HAP-1 (cell line): ENCODE measurements at regions not wholly inside any gene's neighbourhood (a gene's known extent, or its start where the extent isn't known, plus 50 kb on each side); places are given as distances from the start of the nearest gene placed in this dataset.
"Not testable (repeated sequence)": the region's sequence is repeated elsewhere in the genome, so short reads cannot be mapped to it uniquely, and the experiment has no call there.

Experiments used
- DNase-seq, 2 experiments: peaks; one replicate each; pipeline ENCODE4 v3.0.0-alpha.2; 2016 to 2020; ENCODE audit warnings: low spot score in 2 of 2
- H3K27me3 ChIP-seq: fragments of 250-450 bp; sonication (Bioruptor Pico); 2 replicates; pipeline ENCODE4 v1.5.1; 2020; ENCODE audit warnings: low read depth, mild to moderate bottlenecking, moderate library complexity
- H3K36me3 ChIP-seq: fragments of 250-450 bp; sonication (Bioruptor Pico); replicated peaks from 2 replicates; pipeline ENCODE4 v1.5.1; 2020; ENCODE audit warnings: mild to moderate bottlenecking
- H3K4me1 ChIP-seq: fragments of 250-450 bp; sonication (Bioruptor Pico); 2 replicates; pipeline ENCODE4 v1.5.1; 2020; ENCODE audit warnings: mild to moderate bottlenecking
- H3K4me3 ChIP-seq: fragments of 250-450 bp; sonication (Bioruptor Pico); 2 replicates; pipeline ENCODE4 v1.5.1; 2020; ENCODE audit warnings: mild to moderate bottlenecking, moderate library complexity
- H3K9me3 ChIP-seq: fragments of 250-450 bp; sonication (Bioruptor Pico); 2 replicates; pipeline ENCODE4 v1.5.1; 2020; ENCODE audit warnings: mild to moderate bottlenecking, moderate library complexity
- in situ Hi-C: fragments of 300-500 bp; cut with MboI; formaldehyde crosslinking; loops from 3 replicates; pipeline ENCODE4 v1.14.3; 2020; ENCODE audit warnings: low sequenced_read_pairs, inconsistent platforms, mixed read lengths

DNA sequence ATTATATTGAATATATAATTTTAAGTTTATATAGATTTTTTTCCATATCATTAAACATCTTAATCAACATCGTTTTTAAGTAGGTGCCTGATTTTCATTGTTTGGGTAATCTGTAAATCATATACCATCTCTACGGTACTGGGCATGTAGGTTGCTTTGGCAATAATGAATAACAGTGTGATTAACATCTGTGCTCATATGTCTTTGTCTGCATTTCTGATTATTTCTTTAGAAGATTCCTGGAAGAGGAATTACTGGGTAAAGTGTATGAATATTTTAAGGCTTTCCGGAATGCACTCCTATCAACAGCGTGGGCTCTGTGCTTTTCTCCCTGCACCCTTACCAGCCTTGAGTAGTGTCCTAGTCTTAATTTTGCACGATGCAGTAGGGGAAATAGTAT lies 119.8 kb upstream of the LIPC start:
- in situ Hi-C loops, result no loop called here
- no peaks in the 10 kb centered on the region for H3K36me3 ChIP-seq
- no peaks in the 10 kb centered on the region for H3K27me3 ChIP-seq
- H3K4me1 ChIP-seq, result no peaks in the 10 kb centered on the region
- no peaks in the 10 kb centered on the region for H3K9me3 ChIP-seq
- no peak overlapping the region for H3K4me3 ChIP-seq
- no peak for DNase-seq

DNA sequence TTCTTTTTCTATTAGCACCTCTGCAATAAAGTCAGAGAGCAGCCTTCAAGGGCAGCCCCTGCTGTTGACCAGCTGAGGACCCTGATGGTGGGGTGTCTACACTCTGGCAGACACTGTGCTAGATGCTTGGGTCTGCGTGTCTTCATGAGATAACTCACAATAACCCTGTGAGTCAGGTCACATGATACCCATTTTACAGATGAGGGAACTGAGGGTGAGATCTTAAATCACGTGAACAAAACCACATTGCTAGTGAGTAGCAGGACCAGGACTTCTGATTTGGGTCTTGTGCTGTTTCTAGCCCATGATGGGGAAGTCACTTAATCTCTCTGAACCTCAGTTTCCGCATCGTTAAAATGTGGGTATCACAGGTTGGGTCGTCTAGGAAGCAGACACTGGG lies 118.5 kb upstream of the LIPC start:
- Histone ChIP-seq H3K9me3 (no peaks in the 10 kb centered on the region), H3K4me3 (no peak overlapping the region), H3K36me3 (no peaks in the 10 kb centered on the region), H3K27me3 (no peaks in the 10 kb centered on the region), H3K4me1 (no peaks in the 10 kb centered on the region)
- DNase-seq, result no peak
- in situ Hi-C loops, result no loop called here

- DNase-seq, result no peak
- Histone ChIP-seq H3K27me3 (no peaks in the 10 kb centered on the region), H3K36me3 (no peaks in the 10 kb centered on the region), H3K4me1 (no peaks in the 10 kb centered on the region), H3K4me3 (no peak overlapping the region), H3K9me3 (no peaks in the 10 kb centered on the region)
- in situ Hi-C loops, result no loop called here
Observed at GRCh38 chr15:58313810-58314592, 117.8 kb upstream of the LIPC start.

DNA sequence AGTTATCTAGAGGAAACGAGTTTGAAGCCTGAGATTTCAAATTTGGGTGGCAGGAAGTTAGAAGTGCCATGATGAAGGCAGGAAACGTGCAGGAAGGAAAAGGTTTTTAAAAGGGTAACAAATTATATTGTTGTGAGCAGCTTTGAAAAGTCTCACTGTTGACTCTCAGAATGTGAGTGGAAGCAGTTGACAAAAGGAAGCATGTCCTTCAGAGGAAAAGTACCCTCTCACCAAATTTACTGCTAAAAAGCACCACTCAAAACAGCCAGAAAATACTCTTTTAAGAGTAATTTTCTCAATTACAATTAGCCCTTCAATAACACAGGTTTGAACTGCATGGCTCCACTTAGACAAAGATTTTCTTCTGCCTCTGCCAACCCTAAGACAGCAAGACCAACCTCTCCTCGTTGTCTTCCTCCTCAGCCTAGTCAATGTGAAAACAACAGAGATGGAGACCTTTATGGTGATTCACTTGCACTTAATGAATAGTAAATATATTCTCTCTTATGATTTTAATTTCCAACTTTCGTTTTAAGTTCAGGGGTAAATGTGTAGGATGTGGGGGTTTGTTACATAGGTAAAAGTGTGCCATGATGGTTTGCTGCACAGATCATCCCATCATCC lies 117.1 kb upstream of the LIPC start:
- H3K4me3 ChIP-seq, result no peak overlapping the region
- no peak for DNase-seq
- H3K4me1 ChIP-seq, result no peaks in the 10 kb centered on the region
- H3K9me3 ChIP-seq, result no peaks in the 10 kb centered on the region
- H3K27me3 ChIP-seq, result no peaks in the 10 kb centered on the region
- in situ Hi-C loops, result no loop called here
- no peaks in the 10 kb centered on the region for H3K36me3 ChIP-seq

DNA sequence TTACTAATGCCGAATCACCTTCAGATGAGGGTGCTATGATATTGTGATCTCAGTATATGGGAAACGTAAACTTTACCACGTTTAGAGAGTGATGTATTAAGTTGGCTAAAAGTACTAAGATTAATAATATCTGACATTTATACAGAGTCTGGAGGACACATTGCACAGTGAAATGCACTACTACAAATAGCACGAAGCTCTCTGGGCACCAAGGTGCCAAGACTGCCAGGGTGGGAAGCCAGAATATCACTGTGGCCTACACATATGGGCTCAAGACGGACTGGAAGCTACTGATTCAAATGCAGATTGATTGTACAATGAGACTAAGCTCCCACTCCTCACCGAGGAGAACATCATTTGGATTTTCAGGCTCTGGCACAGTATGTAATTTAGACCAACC lies 113.3 kb upstream of the LIPC start:
- Histone ChIP-seq H3K4me3 (no peak overlapping the region), H3K4me1 (no peaks in the 10 kb centered on the region), H3K9me3 (no peaks in the 10 kb centered on the region), H3K36me3 (no peaks in the 10 kb centered on the region), H3K27me3 (no peaks in the 10 kb centered on the region)
- DNase-seq, result no peak
- in situ Hi-C loops, result no loop called here

- in situ Hi-C loops, result no loop called here
- H3K4me3 ChIP-seq, result no peak overlapping the region
- no peak for DNase-seq
- no peaks in the 10 kb centered on the region for H3K36me3 ChIP-seq
- H3K27me3 ChIP-seq, result no peaks in the 10 kb centered on the region
- no peaks in the 10 kb centered on the region for H3K4me1 ChIP-seq
- H3K9me3 ChIP-seq, result no peaks in the 10 kb centered on the region
Observed at GRCh38 chr15:58321034-58321433, 110.8 kb upstream of the LIPC start.

DNA sequence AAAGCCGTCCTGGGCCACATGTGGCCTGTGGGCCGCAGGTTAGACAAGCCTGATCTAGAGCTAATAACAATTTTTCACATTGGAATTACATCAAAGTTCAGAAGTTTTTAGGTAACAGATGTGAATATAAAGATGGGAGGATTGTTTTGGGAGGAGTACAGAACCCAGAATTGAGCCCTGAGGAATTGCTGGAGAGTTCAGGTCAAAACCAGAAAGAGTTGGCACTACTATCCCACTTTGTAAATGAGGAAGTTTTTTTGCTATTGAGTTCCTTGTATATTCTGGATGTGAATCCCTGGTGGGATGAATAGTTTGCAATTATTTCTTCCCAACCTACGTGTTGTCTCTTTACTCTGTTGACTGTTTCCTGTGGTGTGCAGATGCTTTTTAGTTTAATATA lies 109.5 kb upstream of the LIPC start:
- no peak for DNase-seq
- Histone ChIP-seq H3K36me3 (no peaks in the 10 kb centered on the region), H3K4me3 (no peak overlapping the region), H3K27me3 (no peaks in the 10 kb centered on the region), H3K4me1 (no peaks in the 10 kb centered on the region), H3K9me3 (no peaks in the 10 kb centered on the region)
- in situ Hi-C loops, result no loop called here

- DNase-seq, in situ Hi-C loops: not testable (repeated sequence)
Observed at GRCh38 chr15:58323321-58323720, 108.5 kb upstream of the LIPC start.

DNA sequence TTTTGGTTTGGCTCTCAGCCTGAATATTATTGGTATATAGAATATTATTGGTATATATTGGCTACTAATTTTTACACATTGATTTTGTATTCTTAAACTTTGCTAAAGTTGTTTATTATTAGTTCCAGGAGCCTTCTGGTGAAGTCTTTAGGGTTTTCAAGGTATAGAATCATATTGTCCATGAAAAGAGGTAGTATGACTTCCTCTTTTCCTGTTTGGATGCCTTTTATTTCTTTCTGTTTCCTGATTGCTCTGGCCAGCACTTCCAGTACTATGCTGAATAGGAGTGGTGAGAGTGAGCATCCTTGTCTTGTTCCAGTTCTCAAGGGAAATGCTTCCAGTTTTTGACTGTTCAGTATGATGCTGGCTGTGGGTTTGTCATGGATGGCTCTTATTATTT lies 107.3 kb upstream of the LIPC start:
- no peak for DNase-seq
- no peaks in the 10 kb centered on the region for H3K9me3 ChIP-seq
- H3K4me1 ChIP-seq, result no peaks in the 10 kb centered on the region
- no peaks in the 10 kb centered on the region for H3K36me3 ChIP-seq
- in situ Hi-C loops, result no loop called here
- no peaks in the 10 kb centered on the region for H3K27me3 ChIP-seq
- no peak overlapping the region for H3K4me3 ChIP-seq

More at GRCh38 chr15:58323321-58323720, 108.5 kb upstream of the LIPC start:
- H3K4me3 ChIP-seq, H3K36me3 ChIP-seq, H3K9me3 ChIP-seq, H3K27me3 ChIP-seq, H3K4me1 ChIP-seq: not testable (repeated sequence)

DNA sequence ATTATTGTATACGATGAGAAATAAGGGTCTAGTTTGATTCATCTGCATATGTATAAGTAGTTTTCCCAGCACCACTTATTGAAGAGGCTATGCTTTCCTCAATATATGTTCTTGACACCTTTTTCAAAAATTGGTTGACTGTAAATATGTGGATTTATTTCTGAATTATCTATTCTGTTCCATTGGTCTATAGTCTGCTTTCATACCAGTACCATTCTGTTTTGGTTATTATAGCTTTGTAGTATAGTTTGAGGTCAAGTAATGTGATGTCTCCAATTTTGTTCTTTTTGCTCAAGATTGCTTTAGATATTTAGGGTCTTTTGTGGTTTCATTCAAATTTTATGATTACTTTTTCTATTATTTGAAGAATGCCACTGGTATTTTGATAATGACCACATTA lies 103.8 kb upstream of the LIPC start:
- Histone ChIP-seq H3K36me3 (no peaks in the 10 kb centered on the region), H3K4me1 (peaks cover 6% of the 10 kb centered on the region; the same call in 1 of the 2 replicates), H3K9me3 (no peaks in the 10 kb centered on the region), H3K27me3 (no peaks in the 10 kb centered on the region), H3K4me3 (no peak overlapping the region)
- in situ Hi-C loops, result no loop called here
- no peak for DNase-seq

DNA sequence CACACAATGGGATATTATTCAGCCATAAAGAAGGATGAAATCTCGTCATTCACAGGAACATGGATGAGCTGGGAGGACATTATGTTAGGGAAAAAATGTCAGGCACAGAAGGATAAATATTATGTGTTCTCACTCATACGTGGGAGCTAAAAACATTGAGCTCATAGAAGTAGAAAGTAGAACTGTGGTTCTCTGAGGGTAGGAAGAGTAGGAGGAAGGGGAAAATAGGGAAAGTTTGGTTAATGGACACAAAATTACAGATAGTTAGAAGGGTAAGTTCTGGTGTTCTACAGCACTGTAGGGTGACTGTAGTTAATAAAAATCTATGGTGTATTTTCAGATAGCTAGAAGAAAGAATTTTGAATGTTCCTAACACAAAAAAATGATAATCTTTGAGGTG lies 102.6 kb upstream of the LIPC start:
- in situ Hi-C loops, result no loop called here
- H3K36me3 ChIP-seq, result no peaks in the 10 kb centered on the region

DNA sequence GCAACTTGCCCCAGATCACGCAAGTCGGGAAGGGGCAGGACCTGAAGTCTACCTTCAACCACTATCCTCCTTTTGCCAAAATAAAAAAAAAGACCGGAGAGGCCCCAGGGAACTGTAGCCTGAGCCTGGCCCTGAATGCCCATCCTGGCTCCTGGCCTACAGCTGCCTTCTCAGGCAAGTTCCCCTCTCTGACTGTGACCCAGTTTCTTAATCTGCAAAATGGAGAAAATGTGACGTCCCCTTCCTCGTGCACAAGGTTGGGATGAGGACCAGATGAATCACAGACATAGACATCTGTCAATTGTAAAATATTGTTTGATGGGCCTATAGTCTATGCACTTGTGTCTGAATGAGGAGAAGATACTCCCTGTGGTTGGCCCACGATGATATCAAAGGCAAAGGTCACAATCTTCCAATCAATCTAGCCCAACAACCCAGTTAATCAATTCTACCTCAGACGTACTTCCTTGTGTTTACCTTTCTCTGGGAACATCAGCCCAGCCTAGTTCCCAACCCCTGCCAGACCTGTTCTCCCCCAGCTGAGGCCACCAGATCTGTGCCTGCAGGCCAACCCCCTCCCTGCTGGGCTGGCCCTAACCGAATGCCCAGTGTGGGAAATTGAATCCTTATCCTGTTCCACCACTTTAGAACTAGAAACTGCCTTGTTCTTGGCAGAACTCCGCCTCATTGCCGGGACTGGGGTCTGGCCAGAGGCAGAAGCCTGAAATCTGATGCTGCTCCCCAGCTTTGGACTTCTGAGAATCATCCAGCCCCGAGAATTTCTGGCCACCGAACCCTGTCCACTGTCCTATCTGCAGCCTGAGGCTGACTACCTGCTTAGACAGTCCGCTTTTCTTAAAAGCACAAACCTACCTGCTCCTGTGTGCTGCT lies 101.8 kb upstream of the LIPC start:
- H3K36me3 ChIP-seq, result no peaks in the 10 kb centered on the region
- no peak overlapping the region for H3K4me3 ChIP-seq

More for the DNA sequence above, 102.6 kb upstream of the LIPC start:
- Histone ChIP-seq H3K27me3 (no peaks in the 10 kb centered on the region), H3K4me3 (no peak overlapping the region), H3K9me3 (no peaks in the 10 kb centered on the region), H3K4me1 (peaks cover 6% of the 10 kb centered on the region; the same call in 1 of the 2 replicates)
- no peak for DNase-seq

DNA sequence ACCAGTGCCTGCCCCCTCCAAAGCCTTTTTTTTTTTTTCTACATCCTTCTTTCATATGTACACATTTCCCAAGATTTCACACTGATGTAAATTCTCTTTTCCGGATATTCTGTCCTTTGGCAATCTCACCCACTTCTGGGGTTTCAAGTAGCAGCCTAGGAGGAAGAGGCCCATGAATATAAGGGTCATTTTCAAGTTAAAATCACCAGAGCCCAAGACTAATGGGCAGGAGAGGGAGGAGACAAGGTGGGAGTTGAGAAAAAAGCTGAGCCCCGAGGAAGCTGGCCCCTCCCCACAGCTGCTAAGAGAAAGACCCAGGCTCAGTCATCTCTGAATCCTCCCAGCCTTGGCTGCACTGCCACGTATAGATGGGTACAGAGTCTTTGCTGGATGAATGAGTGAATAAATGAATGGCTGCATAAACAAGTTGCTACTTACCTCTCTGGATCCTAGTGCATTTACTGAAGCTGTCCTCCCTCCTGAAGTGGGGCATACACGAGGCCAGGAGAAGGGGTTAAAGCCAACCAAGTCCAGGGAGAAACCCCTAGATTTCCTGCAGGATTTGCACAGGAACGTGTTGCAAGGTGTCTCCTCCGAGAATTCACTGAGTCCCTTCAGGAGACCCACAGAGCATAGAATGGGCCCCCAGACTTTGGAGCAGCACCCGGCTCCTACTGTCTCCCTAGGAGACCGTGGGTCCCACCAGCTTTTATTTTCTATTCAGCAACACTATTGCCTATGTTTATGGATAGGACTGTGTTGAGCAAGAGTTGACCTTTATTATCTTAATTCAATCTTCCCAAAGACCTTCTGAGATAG lies 100.8 kb upstream of the LIPC start:
- no peak overlapping the region for H3K4me3 ChIP-seq
- peaks cover 6% of the 10 kb centered on the region; the same call in 1 of the 2 replicates for H3K4me1 ChIP-seq
- DNase-seq, result no peak
- no peaks in the 10 kb centered on the region for H3K36me3 ChIP-seq
- no peaks in the 10 kb centered on the region for H3K27me3 ChIP-seq
- no peaks in the 10 kb centered on the region for H3K9me3 ChIP-seq
- in situ Hi-C loops, result no loop called here

More for the DNA sequence above, 101.8 kb upstream of the LIPC start:
- Histone ChIP-seq H3K27me3 (no peaks in the 10 kb centered on the region), H3K4me1 (peaks cover 6% of the 10 kb centered on the region; the same call in 1 of the 2 replicates), H3K9me3 (no peaks in the 10 kb centered on the region)
- no peak for DNase-seq
- in situ Hi-C loops, result no loop called here
